Activated T-helper 2 cell treated with anti-CD3 and anti-CD28 coated beads, Interferon-gamma antibody, Interleukin-2, Interleukin-4, amounts not matched to agents 10 μg/mL and 5 μg/mL and 100 μg/mL, durations not matched to agents 14 hours and 24 hours and 36 hours (primary cell): ENCODE measurements at regions not wholly inside any gene's neighbourhood (a gene's known extent, or its start where the extent isn't known, plus 50 kb on each side); places are given as distances from the start of the nearest gene placed in this dataset.

Experiments
- DNase-seq: peaks from one replicate; pipeline ENCODE4 v3.0.0; 2021; ENCODE audit warnings: low spot score
- H3K27ac Mint-ChIP-seq: one replicate; pipeline ENCODE4 v1.8.0; 2021; ENCODE audit warnings: mixed read lengths
- H3K27me3 Mint-ChIP-seq: one replicate; pipeline ENCODE4 v1.8.0; 2021; ENCODE audit warnings: low read depth, mixed read lengths
- H3K36me3 Mint-ChIP-seq: one replicate; pipeline ENCODE4 v1.8.0; 2021; ENCODE audit warnings: low read depth, mixed read lengths
- H3K4me1 Mint-ChIP-seq: one replicate; pipeline ENCODE4 v1.8.0; 2021; ENCODE audit warnings: low read depth, mixed read lengths
- H3K4me3 Mint-ChIP-seq: one replicate; pipeline ENCODE4 v1.8.0; 2021; ENCODE audit warnings: low read depth, mild to moderate bottlenecking, moderate library complexity, mixed read lengths
- H3K9me3 Mint-ChIP-seq: one replicate; pipeline ENCODE4 v1.8.0; 2021; ENCODE audit warnings: mixed read lengths
- intact Hi-C: fragments of 100-400 bp; cut with micrococcal nuclease; formaldehyde crosslinking; loops from one replicate; pipeline ENCODE4 v1.15.1; 2023

GRCh38 chr5:68456756-68457217, 241.2 kb downstream of the PIK3R1 start:
- peaks cover 26% of the 10 kb centered on the region for H3K4me1 Mint-ChIP-seq
- H3K27me3 Mint-ChIP-seq, result peaks cover 25% of the 10 kb centered on the region
- no peak for DNase-seq
- no peak overlapping the region for H3K4me3 Mint-ChIP-seq
- no peaks in the 10 kb centered on the region for H3K9me3 Mint-ChIP-seq
- H3K27ac Mint-ChIP-seq, result no peak overlapping the region
- H3K36me3 Mint-ChIP-seq, result no peaks in the 10 kb centered on the region
- intact Hi-C loops, result no loop called here

GRCh38 chr5:68457285-68457684, 241.7 kb downstream of the PIK3R1 start:
- Mint-ChIP-seq H3K4me1 (peaks cover 26% of the 10 kb centered on the region), H3K27me3 (peaks cover 22% of the 10 kb centered on the region), H3K9me3 (no peaks in the 10 kb centered on the region), H3K36me3 (no peaks in the 10 kb centered on the region), H3K27ac (no peak overlapping the region), H3K4me3 (no peak overlapping the region)
- no peak for DNase-seq
- intact Hi-C loops, result no loop called here

- H3K4me3 Mint-ChIP-seq, result no peak overlapping the region
- DNase-seq, result no peak
- intact Hi-C loops, result no loop called here
- no peak overlapping the region for H3K27ac Mint-ChIP-seq
- H3K36me3 Mint-ChIP-seq, result no peaks in the 10 kb centered on the region
- peaks cover 26% of the 10 kb centered on the region for H3K4me1 Mint-ChIP-seq
- H3K9me3 Mint-ChIP-seq, result no peaks in the 10 kb centered on the region
- peaks cover 11% of the 10 kb centered on the region for H3K27me3 Mint-ChIP-seq
Observed at GRCh38 chr5:68458416-68459021, 243.0 kb downstream of the PIK3R1 start.

GRCh38 chr5:68459093-68459809, 243.7 kb downstream of the PIK3R1 start:
- intact Hi-C loops, result no loop called here
- Mint-ChIP-seq H3K9me3 (no peaks in the 10 kb centered on the region), H3K27ac (no peak overlapping the region), H3K4me3 (no peak overlapping the region), H3K27me3 (peaks cover 7% of the 10 kb centered on the region), H3K36me3 (no peaks in the 10 kb centered on the region), H3K4me1 (peaks cover 26% of the 10 kb centered on the region)
- no peak for DNase-seq

- intact Hi-C loops, result loop anchor here (1.0 to 5.0 kb wide), 2 partner anchors 157 to 173 kb away; no protein-coding TSS in a partner anchor
- H3K27ac Mint-ChIP-seq, result no peak overlapping the region
- no peaks in the 10 kb centered on the region for H3K9me3 Mint-ChIP-seq
- H3K4me3 Mint-ChIP-seq, result no peak overlapping the region
- no peaks in the 10 kb centered on the region for H3K36me3 Mint-ChIP-seq
- H3K4me1 Mint-ChIP-seq, result peaks cover 26% of the 10 kb centered on the region
- no peak for DNase-seq
- H3K27me3 Mint-ChIP-seq, result peaks cover 7% of the 10 kb centered on the region
Observed at GRCh38 chr5:68459810-68460139, 244.2 kb downstream of the PIK3R1 start.

GRCh38 chr5:68460147-68460798, 244.7 kb downstream of the PIK3R1 start:
- no peak overlapping the region for H3K27ac Mint-ChIP-seq
- intact Hi-C loops, result loop anchor here (1.0 to 5.0 kb wide), 2 partner anchors 158 to 174 kb away; no protein-coding TSS in a partner anchor
- H3K36me3 Mint-ChIP-seq, result no peaks in the 10 kb centered on the region
- peaks cover 23% of the 10 kb centered on the region for H3K4me1 Mint-ChIP-seq
- H3K4me3 Mint-ChIP-seq, result no peak overlapping the region
- no peak for DNase-seq
- H3K27me3 Mint-ChIP-seq, result peaks cover 2% of the 10 kb centered on the region
- H3K9me3 Mint-ChIP-seq, result no peaks in the 10 kb centered on the region

GRCh38 chr5:68463606-68464005, 248.1 kb downstream of the PIK3R1 start:
- Mint-ChIP-seq H3K4me3 (no peak overlapping the region), H3K27me3 (peaks cover 4% of the 10 kb centered on the region), H3K36me3 (no peaks in the 10 kb centered on the region), H3K27ac (no peak overlapping the region), H3K4me1 (peaks cover 14% of the 10 kb centered on the region), H3K9me3 (no peaks in the 10 kb centered on the region)
- DNase-seq, result no peak
- intact Hi-C loops, result loop anchor here (1.0 to 5.0 kb wide), 6 partner anchors 29 to 428 kb away; no protein-coding TSS in a partner anchor

- Mint-ChIP-seq H3K36me3 (no peaks in the 10 kb centered on the region), H3K27me3 (peaks cover 8% of the 10 kb centered on the region), H3K27ac (no peak overlapping the region), H3K4me3 (no peak overlapping the region), H3K9me3 (no peaks in the 10 kb centered on the region), H3K4me1 (peaks cover 6% of the 10 kb centered on the region)
- DNase-seq, result peak; percentile 22
- intact Hi-C loops, result loop anchor here (1.0 to 5.0 kb wide), 6 partner anchors 30 to 427 kb away; no protein-coding TSS in a partner anchor
Observed at GRCh38 chr5:68464424-68464823, 248.9 kb downstream of the PIK3R1 start.

- no peak overlapping the region for H3K27ac Mint-ChIP-seq
- H3K4me1 Mint-ChIP-seq, result peaks cover 2% of the 10 kb centered on the region
- peak; percentile 35 for DNase-seq
- H3K36me3 Mint-ChIP-seq, result no peaks in the 10 kb centered on the region
- no peak overlapping the region for H3K4me3 Mint-ChIP-seq
- peaks cover 12% of the 10 kb centered on the region for H3K27me3 Mint-ChIP-seq
- intact Hi-C loops, result loop anchor here (1.0 to 5.0 kb wide), 3 partner anchors 84 to 542 kb away; no protein-coding TSS in a partner anchor
- no peaks in the 10 kb centered on the region for H3K9me3 Mint-ChIP-seq
Observed at GRCh38 chr5:68465133-68465532, 249.6 kb downstream of the PIK3R1 start.

- Mint-ChIP-seq H3K4me3 (no peak overlapping the region), H3K4me1 (no peaks in the 10 kb centered on the region), H3K36me3 (no peaks in the 10 kb centered on the region), H3K9me3 (no peaks in the 10 kb centered on the region), H3K27me3 (peaks cover 17% of the 10 kb centered on the region), H3K27ac (no peak overlapping the region)
- no peak for DNase-seq
- intact Hi-C loops, result loop anchor here (1.0 to 5.0 kb wide), 3 partner anchors 85 to 541 kb away; no protein-coding TSS in a partner anchor
Observed at GRCh38 chr5:68465934-68466551, 250.5 kb downstream of the PIK3R1 start.

- Mint-ChIP-seq H3K36me3 (no peaks in the 10 kb centered on the region), H3K4me3 (no peak overlapping the region), H3K9me3 (no peaks in the 10 kb centered on the region), H3K4me1 (no peaks in the 10 kb centered on the region), H3K27me3 (peaks cover 22% of the 10 kb centered on the region), H3K27ac (no peak overlapping the region)
- intact Hi-C loops, result loop anchor here (5.0 kb wide), 1 partner anchor 540 kb away; no protein-coding TSS in a partner anchor
- no peak for DNase-seq
Observed at GRCh38 chr5:68467208-68467607, 251.7 kb downstream of the PIK3R1 start.

- no peaks in the 10 kb centered on the region for H3K4me1 Mint-ChIP-seq
- no peaks in the 10 kb centered on the region for H3K36me3 Mint-ChIP-seq
- H3K4me3 Mint-ChIP-seq, result no peak overlapping the region
- intact Hi-C loops, result loop anchor here (5.0 kb wide), 1 partner anchor 540 kb away; no protein-coding TSS in a partner anchor
- H3K27ac Mint-ChIP-seq, result no peak overlapping the region
- no peak for DNase-seq
- peaks cover 22% of the 10 kb centered on the region for H3K27me3 Mint-ChIP-seq
- H3K9me3 Mint-ChIP-seq, result no peaks in the 10 kb centered on the region
Observed at GRCh38 chr5:68467794-68468193, 252.2 kb downstream of the PIK3R1 start.
